ES-I3 (cell line): ENCODE measurements at regions not wholly inside any gene's neighbourhood (a gene's known extent, or its start where the extent isn't known, plus 50 kb on each side); places are given as distances from the start of the nearest gene placed in this dataset.

Source experiments
- H3K36me3 ChIP-seq: 2 replicates; pipeline ENCODE4 v1.6.1; 2013; ENCODE audit warnings: mild to moderate bottlenecking, low read length, control low read depth, moderate library complexity; ENCODE audit not compliant: insufficient read depth
- H3K4me1 ChIP-seq: 2 replicates; pipeline ENCODE4 v1.6.1; 2013; ENCODE audit warnings: mild to moderate bottlenecking, control low read depth, low read length; ENCODE audit not compliant: insufficient read depth
- H3K9ac ChIP-seq: 2 replicates; pipeline ENCODE4 v1.6.1; 2013; ENCODE audit warnings: low read depth, mild to moderate bottlenecking, low read length, moderate library complexity
- H3K9me3 ChIP-seq: 2 replicates; pipeline ENCODE4 v1.6.1; 2013; ENCODE audit warnings: mild to moderate bottlenecking, low read length, moderate library complexity; ENCODE audit not compliant: control insufficient read depth, insufficient read depth

- no peak overlapping the region for H3K9ac ChIP-seq
- H3K4me1 ChIP-seq, result no peaks in the 10 kb centered on the region
- no peaks in the 10 kb centered on the region for H3K9me3 ChIP-seq
- no peaks in the 10 kb centered on the region for H3K36me3 ChIP-seq
Observed at GRCh38 chr9:81877047-81877446, 51.2 kb upstream of the SPATA31D4 start.
